HCT116 (cell line): ENCODE measurements at regions not wholly inside any gene's neighbourhood (a gene's known extent, or its start where the extent isn't known, plus 50 kb on each side); places are given as distances from the start of the nearest gene placed in this dataset.

Experiments
- ATAC-seq: fragments of 200-7000 bp; cut with Tn5 transposase; 2 replicates; pipeline ENCODE4 v1.9.1; 2020; ENCODE audit warnings: mild to moderate bottlenecking, moderate library complexity
- BruUV-seq: library from RNA; stranded (reverse); fragments of 400-500 nt; replicated peaks from 2 replicates; lab custom pipeline; 2021; lab: Mats Ljungman, UMichigan
- CTCF ChIA-PET: fragments of 300-600 bp; sonication (Branson Sonifier 250); formaldehyde crosslinking; loops from one replicate; lab custom pipeline; 2021; ENCODE audit warnings: antibody characterized with exemption; lab: Charles Lee
- POLR2A ChIA-PET: fragments of 300-600, 350-600 bp; sonication (Branson Sonifier 250); formaldehyde crosslinking; loops from one replicate; lab custom pipeline; 2021; ENCODE audit warnings: antibody characterized with exemption; lab: Charles Lee
- RAD21 ChIA-PET, 2 experiments: fragments of 300-600 bp; sonication (Branson Sonifier 250); formaldehyde crosslinking; loops; one replicate each; lab custom pipeline; 2023; ENCODE audit warnings: low total read pairs in 2 of 2; ENCODE audit not compliant: uncharacterized antibody in 2 of 2, unreplicated experiment in 2 of 2, low non-redundant PET in 1 of 2; lab: Charles Lee
- DNase-seq: peaks from one replicate; pipeline ENCODE4 v3.0.0-alpha.2; 2010; ENCODE audit warnings: low read depth, low spot score
- H2AFZ ChIP-seq: fragments of 200-600 bp; shearing (Covaris generic), sonication (generic); 2 replicates; pipeline ENCODE4 v1.6.1; 2017; ENCODE audit warnings: low read depth, mixed run types, mixed read lengths, antibody characterized with exemption, low read length; ENCODE audit not compliant: poor library complexity, severe bottlenecking
- H3K27ac ChIP-seq: 2 replicates; pipeline ENCODE4 v1.5.1; 2012; ENCODE audit warnings: low read depth, low read length
- H3K27me3 ChIP-seq: fragments of 200-600 bp; sonication (generic); 2 replicates; pipeline ENCODE4 v1.6.1; 2016; ENCODE audit warnings: mixed run types, low read length, mixed read lengths; ENCODE audit not compliant: insufficient read depth
- H3K36me3 ChIP-seq, 2 experiments: fragments of 200-500 bp in 1 of 2; fragments of 200-600 bp in 1 of 2; sonication (Bioruptor generic) in 1 of 2; sonication (generic) in 1 of 2; 2 replicates each; pipeline versions ENCODE4 v1.5.1 to v1.6.1; 2014 to 2016; ENCODE audit warnings: low read length in 2 of 2, inconsistent platforms in 1 of 2, mixed read lengths in 1 of 2, mixed run types in 1 of 2; ENCODE audit not compliant: insufficient read depth in 2 of 2, control insufficient read depth in 1 of 2
- H3K4me1 ChIP-seq, 2 experiments: fragments of 200-600 bp in 1 of 2; sonication (generic) in 1 of 2; 2 replicates each; pipeline versions ENCODE4 v1.5.1 to v1.6.1; 2012 to 2017; ENCODE audit warnings: low read length in 2 of 2, inconsistent platforms in 1 of 2, mild to moderate bottlenecking in 1 of 2, mixed read lengths in 1 of 2, mixed run types in 1 of 2, moderate library complexity in 1 of 2; ENCODE audit not compliant: insufficient read depth in 2 of 2, control insufficient read depth in 1 of 2
- H3K4me2 ChIP-seq: fragments of 200-600 bp; sonication (generic); 2 replicates; pipeline ENCODE4 v1.6.1; 2017; ENCODE audit warnings: mixed run types, low read length, mixed read lengths
- H3K4me3 ChIP-seq, 2 experiments: fragments of 200-600 bp in 1 of 2; sonication (generic) in 1 of 2; replicated peaks in 1 of 2; 2 replicates each; pipeline ENCODE4 v1.5.1; 2011 to 2016; ENCODE audit warnings: low read length in 2 of 2, control low read depth in 1 of 2, low read depth in 1 of 2, mild to moderate bottlenecking in 1 of 2, mixed read lengths in 1 of 2, mixed run types in 1 of 2
- H3K79me2 ChIP-seq: fragments of 200-600 bp; sonication (generic); 2 replicates; pipeline ENCODE4 v1.6.1; 2017; ENCODE audit warnings: mild to moderate bottlenecking, mixed run types, low read length, moderate library complexity, mixed read lengths; ENCODE audit not compliant: insufficient read depth
- H3K9ac ChIP-seq: fragments of 200-600 bp; sonication (generic); 2 replicates; pipeline ENCODE4 v1.6.1; 2016; ENCODE audit warnings: low read length, mixed read lengths
- H3K9me2 ChIP-seq: fragments of 200-600 bp; sonication (generic), shearing (Covaris generic); 2 replicates; pipeline ENCODE4 v1.6.1; 2017; ENCODE audit warnings: mixed run types, mild to moderate bottlenecking, moderate library complexity; ENCODE audit not compliant: insufficient read depth
- H3K9me3 ChIP-seq, 2 experiments: fragments of 200-500 bp in 1 of 2; fragments of 200-600 bp in 1 of 2; sonication (Bioruptor generic) in 1 of 2; sonication (generic) in 1 of 2; 2 replicates each; pipeline ENCODE4 v1.6.1; 2014 to 2017; ENCODE audit warnings: low read length in 2 of 2, mixed read lengths in 2 of 2, inconsistent platforms in 1 of 2, low read depth in 1 of 2, mild to moderate bottlenecking in 1 of 2, mixed run types in 1 of 2, moderate library complexity in 1 of 2; ENCODE audit not compliant: control insufficient read depth in 1 of 2, insufficient read depth in 1 of 2
- H4K20me1 ChIP-seq: fragments of 200-600 bp; sonication (generic), shearing (Covaris generic); 2 replicates; pipeline ENCODE4 v1.6.1; 2017; ENCODE audit warnings: mixed run types, mild to moderate bottlenecking, moderate library complexity; ENCODE audit not compliant: insufficient read depth
- CBX3 ChIP-seq: IDR thresholded peaks from 2 replicates; pipeline ENCODE4 v1.6.1; 2012; ENCODE audit warnings: low read depth
- CEBPB ChIP-seq: IDR thresholded peaks from 2 replicates; pipeline ENCODE4 v1.6.1; 2012; ENCODE audit warnings: low read depth
- ELF1 ChIP-seq: IDR thresholded peaks from 2 replicates; pipeline ENCODE4 v1.6.1; 2012; ENCODE audit warnings: low read depth, borderline replicate concordance
- EZH2 ChIP-seq: fragments of 200-600 bp; sonication (generic); IDR thresholded peaks from 2 replicates; pipeline ENCODE4 v1.6.1; 2017; ENCODE audit warnings: antibody characterized with exemption, mixed run types
- FOSL1 ChIP-seq: IDR thresholded peaks from 2 replicates; pipeline ENCODE4 v1.6.1; 2012; ENCODE audit warnings: low read depth
- JUND ChIP-seq: IDR thresholded peaks from 2 replicates; pipeline ENCODE4 v1.6.1; 2012
- MAX ChIP-seq: IDR thresholded peaks from 2 replicates; pipeline ENCODE4 v1.6.1; 2012
- POLR2A ChIP-seq: IDR thresholded peaks from 2 replicates; pipeline ENCODE4 v1.7.0; 2011; ENCODE audit warnings: borderline replicate concordance; ENCODE audit not compliant: insufficient read depth, insufficient read length; ENCODE audit errors: extremely low read depth
- RAD21 ChIP-seq: IDR thresholded peaks from 2 replicates; pipeline ENCODE4 v1.6.1; 2012; ENCODE audit warnings: low read depth, mild to moderate bottlenecking
- REST ChIP-seq: IDR thresholded peaks from 2 replicates; pipeline ENCODE4 v1.6.1; 2012; ENCODE audit warnings: low read depth
- SP1 ChIP-seq: IDR thresholded peaks from 2 replicates; pipeline ENCODE4 v1.6.1; 2012; ENCODE audit warnings: low read depth
- SRF ChIP-seq: IDR thresholded peaks from 2 replicates; pipeline ENCODE4 v1.6.1; 2012; ENCODE audit warnings: low read depth
- TCF7L2 ChIP-seq: IDR thresholded peaks from 2 replicates; pipeline ENCODE4 v1.7.0; 2011; ENCODE audit warnings: borderline replicate concordance, inconsistent platforms; ENCODE audit not compliant: insufficient read depth, insufficient read length; ENCODE audit errors: extremely low read depth
- YY1 ChIP-seq: IDR thresholded peaks from 2 replicates; pipeline ENCODE4 v1.6.1; 2011; ENCODE audit warnings: low read length, low read depth, moderate library complexity, mild to moderate bottlenecking; ENCODE audit not compliant: insufficient replicate concordance; ENCODE audit errors: extremely low read depth
- ZFX ChIP-seq: fragments of 450-650 bp; IDR thresholded peaks from 2 replicates; pipeline ENCODE4 v1.6.1; 2017
- ZNF274 ChIP-seq: fragments of 200-500 bp; sonication (Bioruptor generic); IDR thresholded peaks from 2 replicates; pipeline ENCODE4 v1.6.1; 2014; ENCODE audit warnings: mild to moderate bottlenecking, low read depth, low read length, inconsistent platforms
- intact Hi-C: fragments of 100-400 bp; cut with micrococcal nuclease; formaldehyde crosslinking; loops from 2 replicates; pipeline ENCODE4 v1.10.0; 2022
- TF ChIP-seq, protein P1 (sequence below), 3 experiments: fragments of 200-600 bp in 1 of 3; sonication (generic) in 1 of 3; IDR thresholded peaks in 2 of 3; conservative IDR thresholded peaks in 1 of 3; 2 replicates each; pipeline ENCODE4 v1.5.1; 2012 to 2017; ENCODE audit warnings: low read depth in 2 of 3, low read length in 2 of 3, antibody characterized with exemption in 1 of 3, borderline replicate concordance in 1 of 3, control low read depth in 1 of 3, mild to moderate bottlenecking in 1 of 3, mixed read lengths in 1 of 3, mixed run types in 1 of 3, moderate library complexity in 1 of 3; ENCODE audit not compliant: insufficient read depth in 1 of 3
- TF ChIP-seq, protein P2 (sequence below): IDR thresholded peaks from 2 replicates; pipeline ENCODE4 v1.6.1; 2012

DNA sequence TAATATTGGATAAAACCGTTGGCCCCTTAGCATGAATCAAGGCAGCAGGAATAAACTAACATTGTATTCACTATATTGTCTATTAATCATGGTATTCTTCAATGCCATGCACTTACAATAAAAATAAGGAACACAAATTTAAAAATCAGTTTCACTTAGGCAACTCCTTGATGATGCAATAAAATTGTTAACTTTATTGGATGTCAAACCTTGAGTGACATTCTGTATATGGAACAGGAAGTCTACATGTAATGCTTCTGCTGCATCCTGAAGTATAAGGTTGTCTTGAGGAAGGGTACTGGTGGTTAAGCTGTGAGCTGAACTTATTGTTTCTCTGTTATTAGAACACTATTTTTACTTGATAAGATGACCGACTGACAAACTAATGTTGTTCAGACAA, 605.5 kb downstream of the SATB2 start:
- no peaks in the 10 kb centered on the region for H3K9me3 ChIP-seq

More for the DNA sequence above, 605.5 kb downstream of the SATB2 start:
- ChIA-PET POLR2A (no interaction called here), CTCF (no interaction called here), RAD21 (no interaction called here)
- TF ChIP-seq MAX (no peak), RAD21 (no peak), EZH2 (no peak), YY1 (no peak), ZNF274 (no peak), ZFX (no peak), SP1 (no peak), TCF7L2 (no peak), FOSL1 (no peak), CEBPB (no peak), POLR2A (no peak), ELF1 (no peak), SRF (no peak), JUND (no peak), REST (no peak), CBX3 (no peak)
- TF ChIP-seq, protein P1, sequence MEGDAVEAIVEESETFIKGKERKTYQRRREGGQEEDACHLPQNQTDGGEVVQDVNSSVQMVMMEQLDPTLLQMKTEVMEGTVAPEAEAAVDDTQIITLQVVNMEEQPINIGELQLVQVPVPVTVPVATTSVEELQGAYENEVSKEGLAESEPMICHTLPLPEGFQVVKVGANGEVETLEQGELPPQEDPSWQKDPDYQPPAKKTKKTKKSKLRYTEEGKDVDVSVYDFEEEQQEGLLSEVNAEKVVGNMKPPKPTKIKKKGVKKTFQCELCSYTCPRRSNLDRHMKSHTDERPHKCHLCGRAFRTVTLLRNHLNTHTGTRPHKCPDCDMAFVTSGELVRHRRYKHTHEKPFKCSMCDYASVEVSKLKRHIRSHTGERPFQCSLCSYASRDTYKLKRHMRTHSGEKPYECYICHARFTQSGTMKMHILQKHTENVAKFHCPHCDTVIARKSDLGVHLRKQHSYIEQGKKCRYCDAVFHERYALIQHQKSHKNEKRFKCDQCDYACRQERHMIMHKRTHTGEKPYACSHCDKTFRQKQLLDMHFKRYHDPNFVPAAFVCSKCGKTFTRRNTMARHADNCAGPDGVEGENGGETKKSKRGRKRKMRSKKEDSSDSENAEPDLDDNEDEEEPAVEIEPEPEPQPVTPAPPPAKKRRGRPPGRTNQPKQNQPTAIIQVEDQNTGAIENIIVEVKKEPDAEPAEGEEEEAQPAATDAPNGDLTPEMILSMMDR (IDR thresholded peaks at IDR 0.05 in 2 of 3, conservative IDR thresholded peaks at IDR 0.05 in 1 of 3; ENCODE audit: borderline replicate concordance in 1 of 3, insufficient read depth in 1 of 3, low read depth in 2 of 3, low read length in 2 of 3): no peak
- TF ChIP-seq, protein P2, sequence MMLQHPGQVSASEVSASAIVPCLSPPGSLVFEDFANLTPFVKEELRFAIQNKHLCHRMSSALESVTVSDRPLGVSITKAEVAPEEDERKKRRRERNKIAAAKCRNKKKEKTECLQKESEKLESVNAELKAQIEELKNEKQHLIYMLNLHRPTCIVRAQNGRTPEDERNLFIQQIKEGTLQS: no peak
- Histone ChIP-seq H3K4me2 (no peak overlapping the region), H3K27ac (no peak overlapping the region), H3K9me2 (no peaks in the 10 kb centered on the region), H4K20me1 (no peaks in the 10 kb centered on the region), H3K4me1 (no peaks in the 10 kb centered on the region), H3K79me2 (no peaks in the 10 kb centered on the region), H3K27me3 (no peaks in the 10 kb centered on the region), H3K36me3 (no peaks in the 10 kb centered on the region), H3K9ac (no peak overlapping the region), H3K4me3 (no peak overlapping the region), H2AFZ (no peak overlapping the region)
- ATAC-seq (no peak), DNase-seq (no peak)
- intact Hi-C loops: no loop called here
- BruUV-seq: no TSS peak
